ENCODE measurements at regions not wholly inside any gene's neighbourhood (a gene's known extent, or its start where the extent isn't known, plus 50 kb on each side); places are given as distances from the start of the nearest gene placed in this dataset.
"Not testable (repeated sequence)": the region's sequence is repeated elsewhere in the genome, so short reads cannot be mapped to it uniquely, and the experiment has no call there.

DNA sequence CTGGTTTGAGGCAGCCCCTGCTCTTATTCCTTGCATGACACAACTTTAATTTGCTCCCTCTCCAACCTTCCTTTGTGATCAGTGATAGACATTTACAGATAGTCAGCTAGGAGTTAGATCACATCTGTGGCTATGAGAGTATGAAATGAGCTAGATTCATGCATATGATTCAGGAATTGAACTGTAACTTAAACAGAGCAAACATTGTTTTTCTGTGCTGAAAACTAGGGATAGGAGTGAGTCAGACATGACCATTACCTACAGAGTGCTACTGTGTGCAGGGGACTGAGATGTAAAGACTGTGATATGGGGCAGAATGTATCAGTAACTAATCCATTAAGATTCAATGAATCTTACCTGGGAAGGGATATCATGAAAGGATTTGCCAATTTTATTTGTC lies 279.4 kb upstream of the SPTLC3 start:
- no peak for DNase-seq (ENCODE audit: low read depth, low spot score)

DNA sequence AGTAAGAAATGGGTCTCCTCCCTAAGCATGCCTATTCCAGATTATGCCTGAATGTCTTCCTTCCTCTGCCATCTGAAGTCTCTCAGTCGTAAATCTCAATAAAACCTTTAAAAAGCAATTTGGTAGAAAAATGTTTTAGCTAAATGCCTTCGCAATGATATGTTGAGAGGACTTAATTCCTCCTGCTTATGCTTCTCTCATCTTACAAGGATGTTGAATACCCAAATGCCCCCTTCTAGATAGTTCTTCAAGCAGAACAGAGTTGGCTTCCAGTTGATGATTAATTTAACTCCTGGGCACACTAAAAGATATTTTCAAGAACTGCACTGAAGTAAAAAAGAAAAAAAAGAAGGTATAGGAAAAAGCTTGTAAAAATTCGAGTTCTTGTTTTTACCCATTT lies 275.0 kb upstream of the SPTLC3 start:
- no peak for DNase-seq (ENCODE audit: low read depth, low spot score)

DNA sequence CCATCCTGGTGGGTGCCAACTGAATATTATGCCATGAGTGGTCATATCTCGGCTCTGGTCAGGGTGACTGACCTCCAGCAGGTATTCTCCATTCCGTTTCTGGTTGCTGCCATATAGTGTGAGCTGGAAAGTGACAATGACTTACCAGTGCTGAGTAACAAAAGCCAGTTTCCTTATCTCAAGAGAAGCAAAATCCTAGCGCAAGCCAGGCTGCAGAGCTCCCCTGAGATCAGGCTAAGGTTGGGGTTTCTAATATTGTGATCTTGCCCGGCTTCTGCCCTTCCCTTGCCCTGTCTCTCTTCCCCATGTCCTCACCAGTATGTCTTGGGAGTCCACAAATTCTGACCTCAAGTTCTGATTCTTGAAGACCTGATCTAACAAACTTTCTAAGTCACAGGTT lies 271.3 kb upstream of the SPTLC3 start:
- DNase-seq (ENCODE audit: low read depth, low spot score) = no peak

DNA sequence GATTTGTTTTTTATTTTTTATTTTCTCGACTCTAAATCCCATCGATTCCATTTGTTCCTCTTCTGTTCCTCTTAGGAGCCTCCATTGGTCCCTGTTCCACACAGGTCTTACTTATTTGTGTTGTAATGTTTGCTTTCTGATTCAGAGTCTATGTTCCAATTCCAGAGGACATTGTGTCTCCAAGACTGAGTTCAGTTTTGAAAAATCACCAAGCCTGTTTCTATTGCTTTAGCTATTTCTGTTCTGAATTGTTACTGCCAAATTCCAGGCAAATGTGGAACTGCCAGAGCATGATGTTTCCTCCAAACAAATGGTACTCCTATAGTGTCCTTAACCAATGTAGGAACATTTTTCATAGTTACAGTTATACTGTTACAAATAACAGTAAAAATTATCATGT lies 270.9 kb upstream of the SPTLC3 start:
- DNase-seq (ENCODE audit: low read depth, low spot score) = no peak

DNA sequence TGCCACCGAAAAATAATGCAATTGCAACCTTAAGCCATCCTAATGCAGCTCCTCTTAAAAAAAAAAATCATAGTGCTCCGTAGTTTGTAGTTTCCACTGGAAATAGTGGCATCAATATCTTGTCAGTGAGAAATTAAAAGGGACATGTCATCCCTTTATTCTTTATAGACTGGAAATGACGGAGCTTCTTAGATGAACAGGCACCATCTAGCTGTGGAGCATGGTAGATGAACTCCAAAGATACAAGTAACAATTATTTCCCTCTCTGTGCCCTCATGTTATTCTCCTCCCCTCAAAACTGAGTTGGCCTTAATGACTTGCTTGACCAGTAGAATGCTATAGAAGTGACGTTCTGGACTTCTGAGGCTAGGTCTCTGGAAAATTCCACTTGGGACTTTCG lies 268.1 kb upstream of the SPTLC3 start:
- DNase-seq (ENCODE audit: low read depth, low spot score) = no peak

DNA sequence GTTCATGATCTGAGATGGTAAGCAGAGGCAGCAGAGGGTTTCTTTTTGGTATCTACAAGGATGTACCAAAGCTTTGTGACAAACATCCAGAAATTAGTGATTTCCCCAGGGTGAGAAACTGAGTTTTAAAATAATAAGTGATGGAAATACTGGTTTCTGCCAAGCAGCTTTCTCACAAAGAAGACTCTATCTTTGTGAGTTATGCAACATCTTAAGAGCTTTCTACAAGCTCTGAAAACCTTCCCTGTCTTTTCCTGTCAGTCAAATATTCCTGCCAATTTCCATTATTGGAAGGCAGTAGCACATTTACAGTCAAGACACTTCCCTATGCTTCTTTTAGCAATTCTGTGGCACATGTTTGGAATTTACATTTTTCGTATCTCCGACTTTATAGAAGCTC lies 264.7 kb upstream of the SPTLC3 start:
- DNase-seq (ENCODE audit: low read depth, low spot score) = no peak

DNA sequence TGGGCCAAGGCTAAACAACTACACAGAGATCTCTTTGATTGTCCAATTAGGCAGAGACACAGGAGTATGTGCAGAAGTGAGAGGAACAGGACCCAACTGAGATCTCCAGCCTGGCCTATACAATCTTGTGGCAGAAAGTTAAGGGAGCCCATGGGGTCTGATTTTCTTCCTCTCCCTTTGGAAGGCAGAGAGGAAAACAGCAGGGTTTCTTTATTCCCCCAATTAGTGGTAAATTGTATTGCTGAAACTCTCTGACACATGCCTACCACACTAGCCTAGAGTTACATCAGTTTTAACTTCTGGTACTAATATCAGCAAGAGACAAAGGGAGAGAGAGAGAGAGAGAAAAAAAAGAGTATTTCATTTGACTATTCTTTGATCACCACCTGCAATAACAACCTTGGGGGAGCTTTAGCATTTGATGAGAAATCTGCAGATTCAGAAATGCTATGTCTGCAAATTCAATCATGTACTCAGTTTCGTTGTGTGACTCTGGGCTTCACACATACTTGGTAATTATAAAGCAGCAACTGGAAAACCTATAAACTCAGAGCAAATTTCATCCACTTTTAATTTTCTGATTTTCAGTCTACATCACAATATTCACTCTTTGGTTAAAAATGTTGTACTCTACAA lies 260.3 kb upstream of the SPTLC3 start:
- no peak for DNase-seq (ENCODE audit: low read depth, low spot score)

DNA sequence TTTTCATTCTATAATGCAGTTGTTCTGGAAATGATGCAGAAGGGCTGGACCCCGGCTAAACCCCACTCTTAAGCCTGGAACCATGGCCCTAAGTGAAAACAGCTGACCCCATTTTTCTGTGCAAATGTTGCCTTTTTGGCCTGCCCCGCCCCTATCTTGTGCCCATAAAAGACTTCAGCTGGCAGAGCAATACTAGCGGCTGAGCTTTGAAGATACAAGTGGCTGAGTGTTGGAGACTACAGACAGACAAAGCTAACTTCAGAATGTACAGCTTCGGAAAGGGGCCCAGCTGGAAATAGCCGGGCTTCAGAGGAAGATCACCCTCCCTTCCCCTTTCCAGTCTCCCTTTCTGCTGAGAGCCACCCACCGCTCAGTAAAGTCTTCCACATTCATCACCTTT lies 258.6 kb upstream of the SPTLC3 start:
- no peak for DNase-seq (ENCODE audit: low read depth, low spot score)

DNA sequence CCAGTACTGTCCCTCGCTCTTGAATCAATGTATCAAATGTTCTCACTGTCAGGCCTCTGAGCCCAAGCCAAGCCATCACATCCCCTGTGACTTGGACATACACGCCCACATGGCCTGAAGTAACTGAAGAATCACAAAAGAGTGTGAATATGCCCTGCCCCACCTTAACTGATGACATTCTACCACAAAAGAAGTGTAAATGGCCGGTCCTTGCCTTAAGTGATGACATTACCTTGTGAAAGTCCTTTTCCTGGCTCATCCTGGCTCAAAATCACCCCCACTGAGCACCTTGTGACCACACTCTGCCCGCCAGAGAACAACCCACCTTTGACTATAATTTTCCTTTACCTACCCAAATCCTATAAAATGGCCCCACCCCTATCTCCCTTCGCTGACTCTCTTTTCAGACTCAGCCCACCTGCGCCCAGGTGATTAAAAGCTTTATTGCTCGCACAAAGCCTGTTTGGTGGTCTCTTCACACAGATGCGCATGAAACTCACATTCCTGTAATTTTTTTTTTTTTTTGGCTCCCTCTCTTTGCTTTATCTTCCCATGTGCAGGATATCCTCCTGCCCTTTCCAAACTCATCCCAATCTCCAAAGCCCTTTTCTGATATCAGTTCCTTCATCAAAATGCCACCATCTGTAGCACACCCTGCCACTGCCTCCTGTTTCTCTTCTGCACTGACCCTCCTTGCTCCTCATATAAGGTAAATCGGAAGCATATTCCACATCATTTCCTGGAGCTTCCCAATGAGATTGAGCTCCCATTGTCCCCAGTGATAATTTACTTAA lies 255.7 kb upstream of the SPTLC3 start:
- DNase-seq (ENCODE audit: low read depth, low spot score) = not testable (repeated sequence)

DNA sequence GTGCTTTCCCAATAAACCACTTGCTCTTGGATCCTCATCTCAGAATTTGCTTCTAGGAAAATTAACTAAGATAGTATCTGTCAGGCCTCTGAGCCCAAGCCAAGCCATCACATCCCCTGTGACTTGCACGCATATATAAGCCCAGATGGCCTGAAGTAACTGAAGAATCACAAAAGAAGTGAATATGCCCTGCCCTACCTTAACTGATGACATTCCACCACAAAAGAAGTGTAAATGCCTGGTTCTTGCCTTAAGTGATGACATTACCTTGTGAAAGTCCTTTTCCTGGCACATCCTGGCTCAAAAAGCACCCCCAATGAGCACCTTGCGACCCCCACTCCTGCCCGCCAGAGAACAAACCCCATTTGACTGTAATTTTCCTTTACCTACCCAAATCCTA lies 255.0 kb upstream of the SPTLC3 start:
- DNase-seq (ENCODE audit: low read depth, low spot score) = not testable (repeated sequence)

DNA sequence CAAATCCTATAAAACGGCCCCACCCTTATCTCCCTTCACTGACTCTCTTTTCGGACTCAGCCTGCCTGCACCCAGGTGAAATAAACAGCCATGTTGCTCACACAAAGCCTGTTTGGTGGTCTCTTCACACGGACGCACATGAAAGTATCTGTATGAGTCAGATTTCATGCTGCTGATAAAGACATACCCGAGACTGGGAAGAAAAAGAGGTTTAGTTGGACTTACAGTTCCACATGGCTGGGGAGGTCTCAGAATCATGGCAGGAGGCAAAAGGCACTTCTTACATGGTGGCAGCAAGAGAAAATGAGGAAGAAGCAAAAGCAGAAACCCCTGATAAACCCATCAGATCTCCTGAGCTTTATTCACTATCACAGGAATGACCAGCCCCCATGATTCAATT lies 249.3 kb upstream of the SPTLC3 start:
- not testable (repeated sequence) for DNase-seq (ENCODE audit: low read depth, low spot score)

DNA sequence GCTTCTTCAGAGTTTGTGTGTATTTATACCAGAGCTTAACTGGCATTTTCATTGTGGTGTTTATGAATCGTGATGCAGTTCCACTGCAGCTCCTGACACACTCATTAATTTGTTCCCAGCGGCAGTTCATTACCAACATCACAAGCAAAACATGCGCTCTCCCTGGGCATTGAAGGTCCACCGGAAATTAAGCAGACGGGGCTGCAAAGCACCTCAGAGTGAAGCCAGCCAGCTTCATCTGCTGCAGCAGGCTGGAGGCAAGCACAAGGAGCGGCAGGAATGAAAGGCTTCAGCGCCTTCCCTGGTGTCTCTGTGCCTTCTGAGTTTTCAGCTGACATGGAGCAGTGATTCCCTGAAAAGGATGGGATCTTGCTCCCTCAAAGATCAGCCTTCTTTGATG lies 246.0 kb upstream of the SPTLC3 start:
- DNase-seq (ENCODE audit: low read depth, low spot score) = no peak

DNA sequence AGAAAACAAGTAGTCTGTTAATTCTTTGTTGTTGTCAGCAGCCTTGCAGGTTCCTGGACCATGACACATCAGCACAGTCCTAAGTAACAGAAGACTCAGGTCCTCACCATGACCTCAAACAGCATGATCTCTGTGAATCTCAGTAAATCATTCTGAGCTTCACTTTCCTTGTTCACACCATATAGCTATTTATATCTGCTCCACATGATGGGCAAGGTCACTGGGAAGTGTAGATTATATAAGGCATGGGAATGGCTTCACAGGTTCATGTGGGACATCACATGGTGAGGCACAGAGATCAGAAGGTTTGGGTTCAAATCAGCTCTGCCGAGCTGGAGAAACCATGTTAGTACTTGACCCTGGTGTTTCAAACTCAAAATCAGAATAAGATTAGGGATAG lies 245.4 kb upstream of the SPTLC3 start:
- DNase-seq (ENCODE audit: low read depth, low spot score) = no peak

DNA sequence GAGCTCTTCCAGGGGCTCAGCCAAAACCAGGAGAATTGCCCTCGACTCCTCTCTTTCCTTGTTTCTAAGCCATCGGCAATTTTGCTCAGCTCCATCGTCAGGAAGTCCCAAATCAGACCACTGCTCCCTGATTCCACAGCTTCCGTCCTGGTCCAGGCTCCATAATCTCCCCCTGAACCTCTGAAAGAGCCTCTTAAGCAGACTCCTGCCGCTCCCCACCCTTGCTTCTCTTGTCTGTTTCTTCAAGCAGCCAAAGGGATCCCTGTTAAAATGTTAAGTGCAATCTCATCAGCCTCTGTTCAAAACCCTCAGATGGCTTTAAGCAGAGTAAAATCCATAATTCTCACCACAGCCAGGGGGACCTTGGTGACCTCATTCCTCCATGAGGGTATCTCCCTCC lies 244.7 kb upstream of the SPTLC3 start:
- DNase-seq (ENCODE audit: low read depth, low spot score) = no peak

DNA sequence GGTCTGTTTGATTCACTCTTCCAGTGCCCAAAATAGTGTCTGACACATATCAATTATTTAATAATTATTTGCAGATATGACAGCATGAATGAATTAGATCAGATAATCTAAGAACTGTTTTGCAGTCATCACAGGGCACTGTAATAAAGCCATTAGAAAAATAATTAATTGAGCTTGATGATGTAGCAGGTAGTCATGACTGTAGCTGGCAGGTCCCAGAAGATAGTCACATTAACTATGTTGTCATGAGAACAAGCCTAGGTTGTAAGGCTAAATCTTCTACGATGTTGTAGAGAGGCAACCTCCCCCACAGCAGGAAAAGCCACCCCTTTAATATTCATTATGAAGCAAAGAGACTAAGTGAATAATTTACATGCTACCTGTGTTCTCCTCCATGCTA lies 243.9 kb upstream of the SPTLC3 start:
- DNase-seq (ENCODE audit: low read depth, low spot score) = no peak

DNA sequence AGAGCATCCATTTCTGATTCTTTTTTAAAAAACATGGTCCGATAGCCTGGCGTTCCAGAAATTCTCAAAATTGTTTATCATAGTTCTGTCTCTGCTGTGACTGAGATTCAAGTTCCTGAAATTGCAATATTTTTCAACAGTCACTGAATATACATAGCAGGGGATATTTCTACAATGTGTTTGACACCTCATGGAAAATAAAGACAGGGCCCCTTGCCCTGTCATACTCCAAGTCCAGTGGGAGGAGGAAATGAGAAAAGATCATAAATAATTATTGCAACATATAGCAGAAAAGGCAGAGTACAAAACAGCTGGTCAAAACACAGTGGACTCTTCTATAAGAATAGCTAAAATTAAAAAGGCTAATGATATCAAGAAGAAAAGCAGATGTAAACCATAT lies 234.8 kb upstream of the SPTLC3 start:
- DNase-seq (ENCODE audit: low read depth, low spot score) = no peak

DNA sequence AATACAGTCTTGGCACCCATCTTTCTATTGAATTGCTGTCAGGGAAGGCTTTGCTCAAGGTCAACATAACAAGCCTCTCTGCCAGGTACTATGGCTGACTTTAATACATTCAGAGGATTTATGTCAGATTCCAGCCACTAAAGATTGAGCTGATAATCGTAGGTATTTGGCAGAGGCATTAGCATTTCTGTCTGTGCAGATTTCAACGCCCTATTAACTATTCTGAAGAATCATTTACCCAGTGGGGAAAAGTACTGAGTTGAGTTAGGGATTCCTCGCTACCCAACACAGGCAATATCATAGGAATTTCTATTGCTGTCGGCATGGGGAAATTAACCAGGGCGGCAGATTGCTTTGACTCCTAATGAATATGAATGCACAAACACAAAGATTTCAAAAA lies 233.7 kb upstream of the SPTLC3 start:
- DNase-seq (ENCODE audit: low read depth, low spot score) = no peak

DNA sequence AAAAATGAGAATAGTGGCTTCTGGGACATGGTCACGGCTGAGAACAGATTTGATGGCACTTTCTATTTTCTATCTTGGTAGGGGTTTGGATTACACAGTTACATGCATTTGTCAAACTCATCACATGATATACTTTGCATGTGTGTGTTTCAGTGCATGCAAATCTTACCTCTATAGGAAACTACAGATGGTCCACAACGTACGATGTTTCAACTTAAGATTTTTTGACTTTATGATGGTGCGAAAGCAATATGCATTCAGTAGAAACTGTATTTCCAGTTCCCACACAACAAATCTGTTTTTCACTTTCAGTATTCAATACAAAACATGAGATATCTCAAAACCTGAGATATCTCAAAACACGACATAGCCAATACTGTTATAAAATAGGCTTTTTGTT lies 231.8 kb upstream of the SPTLC3 start:
- DNase-seq (ENCODE audit: low read depth, low spot score) = no peak

DNA sequence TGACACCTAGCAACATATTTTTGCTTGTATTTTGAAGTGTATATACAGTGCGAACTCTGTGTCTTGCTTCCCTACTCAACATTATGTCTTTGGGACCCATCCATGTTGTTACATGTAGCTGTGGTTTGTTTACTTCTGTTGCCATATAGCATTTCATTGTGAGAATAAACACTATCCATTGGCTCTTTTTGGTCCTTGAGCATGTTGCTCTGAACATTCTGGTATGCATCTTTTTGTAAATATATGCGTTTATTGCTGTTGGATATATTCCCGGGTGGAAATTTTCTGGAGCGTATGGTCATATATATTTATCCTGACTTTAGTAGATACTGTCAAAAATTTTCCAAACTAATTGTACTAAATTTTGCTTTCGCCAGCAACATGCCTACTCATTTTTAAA lies 222.5 kb upstream of the SPTLC3 start:
- no peak for DNase-seq (ENCODE audit: low read depth, low spot score)

DNA sequence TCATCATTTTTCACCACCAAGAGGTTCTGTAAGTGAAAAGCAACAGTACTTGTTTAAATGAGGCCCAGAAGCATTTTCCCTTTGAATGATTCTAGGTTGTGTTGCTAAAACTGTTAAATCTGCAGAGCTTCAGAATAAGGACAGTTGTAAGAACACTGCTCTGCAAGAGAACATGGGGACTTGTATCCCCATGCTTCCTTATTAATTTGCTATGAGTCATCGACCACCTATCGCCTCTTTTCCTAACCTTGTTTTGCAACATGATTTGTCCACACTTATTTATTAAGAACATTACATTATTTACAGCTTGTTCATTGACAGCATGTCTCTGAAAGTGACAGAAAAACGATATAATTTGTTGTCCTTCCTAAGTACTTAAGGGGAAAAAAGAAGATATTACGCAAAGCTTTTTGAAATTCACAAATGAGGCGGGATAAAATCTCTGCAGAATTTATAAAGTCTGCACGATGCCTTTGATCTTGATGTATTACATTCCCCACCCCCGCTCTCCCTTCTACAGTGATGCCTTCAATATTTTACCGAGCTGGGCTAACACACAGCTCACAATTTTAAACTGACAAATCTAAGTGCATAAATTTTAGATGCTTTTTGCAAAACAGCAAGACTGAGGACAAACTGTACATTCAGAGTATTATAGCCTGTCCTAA lies 220.0 kb upstream of the SPTLC3 start:
- no peak for DNase-seq (ENCODE audit: low read depth, low spot score)

DNA sequence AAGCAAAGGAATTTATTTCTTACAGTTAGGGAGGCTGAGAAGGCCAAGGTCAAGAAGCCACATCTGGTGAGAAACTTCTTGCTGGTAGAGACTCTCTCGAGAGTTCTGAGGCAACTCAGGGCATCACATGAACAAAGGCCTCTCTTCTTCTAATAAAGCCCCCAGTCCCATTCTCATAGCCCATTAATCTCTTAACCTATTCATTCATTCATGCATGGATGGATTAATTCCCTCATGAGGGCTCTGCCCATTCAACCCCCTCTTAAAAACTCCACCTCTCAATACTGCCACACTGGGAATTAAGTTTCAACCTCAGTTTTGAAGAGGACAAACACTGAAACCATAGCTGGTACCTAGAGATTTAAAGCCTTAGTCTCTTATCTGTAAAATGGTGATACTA lies 217.9 kb upstream of the SPTLC3 start:
- DNase-seq (ENCODE audit: low read depth, low spot score) = no peak

DNA sequence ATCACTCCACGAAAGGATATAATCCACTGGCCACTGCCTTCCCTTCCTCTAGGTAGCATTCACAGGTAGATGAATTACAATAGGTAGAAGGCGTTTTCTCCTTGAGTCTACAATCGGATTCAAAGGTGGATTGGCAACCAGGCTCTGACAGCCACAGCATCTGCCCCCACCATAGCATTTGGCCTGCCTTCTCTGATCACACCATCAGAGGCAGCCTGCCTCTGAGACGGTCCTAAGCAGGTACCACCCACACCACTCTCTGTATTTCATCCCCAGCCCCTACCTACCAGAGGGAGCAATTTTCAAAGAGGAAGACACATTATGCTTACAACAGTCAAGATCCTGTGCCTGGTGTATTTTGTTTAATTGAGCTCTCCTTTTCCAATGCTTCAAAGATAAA lies 210.5 kb upstream of the SPTLC3 start:
- DNase-seq (ENCODE audit: low read depth, low spot score) = no peak

DNA sequence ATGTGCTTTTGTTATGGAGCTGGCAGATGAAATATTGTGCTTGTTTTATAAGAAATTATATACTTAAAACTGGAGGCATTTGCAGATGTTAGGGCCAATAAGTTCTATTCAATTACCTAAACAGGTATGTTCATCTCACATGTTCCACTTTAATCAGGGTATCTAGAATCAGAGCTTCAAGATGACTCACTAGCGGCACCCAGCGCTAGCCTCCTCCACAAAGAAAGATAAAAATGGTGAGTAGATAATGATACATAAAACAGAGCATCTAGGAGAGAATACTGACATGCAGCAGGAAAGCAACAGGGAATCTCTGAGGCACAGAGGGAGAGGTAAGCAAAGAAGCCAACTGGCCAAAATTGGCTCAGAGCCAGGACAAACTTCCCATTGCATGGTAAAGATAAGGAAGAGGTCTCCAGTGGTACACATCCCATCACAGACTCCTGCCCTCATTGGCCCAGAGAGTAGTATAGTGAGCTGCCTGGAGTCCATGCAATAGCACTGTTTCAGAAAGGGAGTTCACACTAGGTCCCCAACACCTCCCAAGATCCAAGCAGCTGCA lies 200.7 kb upstream of the SPTLC3 start:
- DNase-seq (ENCODE audit: low read depth, low spot score) = no peak

Measured in brain pericyte (primary cell).